ENCODE measurements at regions not wholly inside any gene's neighbourhood (a gene's known extent, or its start where the extent isn't known, plus 50 kb on each side); places are given as distances from the start of the nearest gene placed in this dataset.
"Not testable (repeated sequence)": the region's sequence is repeated elsewhere in the genome, so short reads cannot be mapped to it uniquely, and the experiment has no call there.

DNA sequence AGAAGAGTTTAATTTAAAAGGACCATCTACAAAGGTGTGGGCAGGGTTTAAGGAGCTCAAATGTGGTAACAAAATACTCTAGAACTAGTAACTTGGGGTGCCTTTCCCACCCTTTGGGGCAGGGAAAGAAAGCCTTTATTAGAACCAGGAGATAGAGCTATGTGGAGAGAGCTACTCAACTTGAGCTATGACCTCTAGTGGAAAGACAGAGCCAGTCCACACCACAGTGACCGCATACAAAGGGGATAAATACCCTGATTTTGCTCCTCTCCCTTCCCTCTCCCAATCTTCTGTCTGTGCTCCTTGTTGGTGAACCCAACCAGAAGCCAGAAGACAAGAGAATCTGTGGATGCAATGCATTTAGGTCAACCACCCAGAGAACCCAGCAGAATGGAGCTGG lies 54.4 kb upstream of the JAK1 start:
- DNase-seq (ENCODE audit: extremely low read depth, low read depth, low spot score): no peak

DNA sequence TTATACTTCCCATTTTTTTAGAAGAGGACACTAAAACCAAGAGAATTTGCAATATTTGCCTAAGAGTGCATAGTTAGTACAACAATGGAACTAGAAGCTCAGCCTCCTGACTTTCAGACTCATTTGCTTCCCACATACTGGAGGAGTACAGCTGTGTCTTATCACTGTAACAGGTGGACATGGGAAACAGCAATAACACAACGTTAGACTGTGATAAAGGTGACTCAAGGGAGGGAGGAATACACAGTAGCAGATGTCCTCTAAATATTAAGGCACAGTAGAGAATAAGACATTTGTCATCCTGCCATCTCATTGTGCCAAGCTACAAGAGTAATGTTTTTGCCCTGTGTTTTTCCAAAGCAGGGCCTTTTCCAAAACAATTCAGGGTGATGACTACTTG lies 55.4 kb upstream of the JAK1 start:
- DNase-seq (ENCODE audit: extremely low read depth, low read depth, low spot score): no peak

DNA sequence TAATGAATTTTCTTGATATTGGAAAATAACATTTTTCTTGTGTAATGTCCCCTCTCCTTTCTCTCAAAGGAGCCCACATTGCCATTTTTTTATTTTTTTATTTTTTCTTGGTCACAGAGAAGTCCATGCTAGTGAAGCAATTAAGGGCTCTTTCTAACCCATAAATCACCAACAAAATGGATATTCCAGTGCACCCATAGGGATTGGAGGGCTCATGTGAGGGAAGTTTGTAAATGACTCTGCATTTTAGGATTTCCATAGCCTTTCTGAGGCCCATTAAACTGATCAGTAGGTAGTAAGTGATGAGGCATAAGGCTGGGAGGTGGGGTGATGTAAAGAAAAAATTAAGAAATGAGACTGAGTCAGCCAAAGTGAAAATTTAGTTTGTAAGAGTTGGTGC lies 55.9 kb upstream of the JAK1 start:
- DNase-seq (ENCODE audit: extremely low read depth, low read depth, low spot score): no peak

DNA sequence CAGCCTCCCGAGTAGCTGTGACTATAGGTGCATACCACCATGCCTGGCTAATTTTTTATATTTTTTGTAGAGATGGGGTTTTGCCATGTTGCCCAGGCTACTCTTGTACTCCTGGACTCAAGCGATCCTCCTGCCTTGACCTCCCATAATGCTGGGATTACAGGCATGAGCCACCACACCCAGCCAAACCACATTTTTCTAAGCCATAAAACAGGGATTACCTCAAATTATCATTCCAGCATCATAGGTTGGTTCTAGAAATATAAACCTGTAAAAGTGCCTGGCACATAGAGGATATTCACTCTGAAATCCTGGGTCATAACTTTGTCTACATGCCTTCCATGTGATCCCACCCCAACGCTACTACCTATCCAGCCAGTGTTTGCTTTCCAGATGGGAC lies 59.4 kb upstream of the JAK1 start:
- DNase-seq (ENCODE audit: extremely low read depth, low read depth, low spot score): no peak

DNA sequence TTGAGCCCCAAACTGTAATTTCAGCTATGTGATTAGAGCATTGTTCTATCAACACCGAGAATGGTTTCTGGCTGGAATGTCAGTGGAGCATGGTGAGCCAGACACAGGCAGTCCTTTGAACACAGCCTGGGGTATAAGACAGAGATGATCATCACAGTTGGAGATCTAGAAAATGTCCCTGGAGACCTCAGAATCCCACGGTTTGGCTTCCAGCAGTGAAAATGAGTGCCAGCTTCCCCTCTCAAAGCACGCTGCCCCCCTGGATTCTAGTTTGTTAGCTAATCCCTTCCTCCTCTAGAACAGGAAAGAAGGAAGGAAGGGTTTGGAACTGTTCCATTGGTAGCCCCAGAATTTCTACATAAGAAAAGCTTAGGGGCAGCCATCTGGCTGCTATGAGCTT lies 59.9 kb upstream of the JAK1 start:
- no peak for DNase-seq (ENCODE audit: extremely low read depth, low read depth, low spot score)

DNA sequence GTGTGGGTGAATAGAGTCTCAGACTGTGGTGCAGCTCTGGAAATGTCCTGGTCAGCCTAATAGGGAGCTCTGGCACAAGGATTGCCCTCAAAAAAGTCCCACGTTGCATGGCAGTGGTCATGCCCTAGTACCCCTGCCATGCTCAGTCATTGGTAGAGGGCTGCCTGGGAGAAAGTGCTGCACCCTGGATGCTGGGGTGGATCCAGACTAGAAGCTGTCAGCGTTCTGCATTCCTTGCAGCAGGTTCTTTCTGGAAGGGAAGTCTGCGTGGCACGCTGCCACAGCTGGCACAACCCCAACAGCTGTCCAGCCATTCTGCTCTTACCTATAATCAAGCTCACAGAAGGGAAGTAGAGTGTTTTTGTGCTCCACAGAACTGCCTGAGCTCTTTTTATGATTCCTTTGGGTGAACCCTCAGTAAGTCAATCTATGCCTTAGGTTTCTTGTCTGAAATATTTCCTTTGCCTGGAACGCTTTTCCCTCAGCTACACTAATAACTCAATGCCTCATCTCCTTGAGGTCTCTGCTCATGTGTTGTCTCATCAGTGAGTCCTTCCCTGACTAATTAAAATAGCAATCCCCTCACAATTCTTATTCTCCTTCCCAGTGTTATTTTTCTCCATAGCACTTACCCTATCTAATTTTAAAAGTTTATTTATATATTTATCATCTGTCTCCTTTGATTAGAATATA lies 61.5 kb upstream of the JAK1 start:
- no peak for DNase-seq (ENCODE audit: extremely low read depth, low read depth, low spot score)

DNA sequence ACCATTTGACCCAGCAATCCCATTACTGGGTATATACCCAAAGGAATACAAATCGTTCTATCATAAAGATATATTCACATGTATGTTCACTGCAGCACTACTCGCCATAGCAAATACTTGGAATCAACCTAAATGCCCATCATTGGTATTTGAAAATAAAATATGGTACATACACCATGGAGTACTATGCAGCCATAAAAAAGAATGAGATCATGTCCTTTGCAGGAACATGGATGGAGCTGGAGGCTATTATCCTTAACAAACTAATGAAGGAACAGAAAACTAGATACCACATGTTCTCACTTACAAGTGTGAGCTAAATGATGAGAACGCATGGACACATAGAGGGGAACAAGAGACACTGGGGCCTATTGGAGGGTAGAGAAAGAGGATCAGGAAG lies 63.1 kb upstream of the JAK1 start:
- DNase-seq (ENCODE audit: extremely low read depth, low read depth, low spot score): not testable (repeated sequence)

DNA sequence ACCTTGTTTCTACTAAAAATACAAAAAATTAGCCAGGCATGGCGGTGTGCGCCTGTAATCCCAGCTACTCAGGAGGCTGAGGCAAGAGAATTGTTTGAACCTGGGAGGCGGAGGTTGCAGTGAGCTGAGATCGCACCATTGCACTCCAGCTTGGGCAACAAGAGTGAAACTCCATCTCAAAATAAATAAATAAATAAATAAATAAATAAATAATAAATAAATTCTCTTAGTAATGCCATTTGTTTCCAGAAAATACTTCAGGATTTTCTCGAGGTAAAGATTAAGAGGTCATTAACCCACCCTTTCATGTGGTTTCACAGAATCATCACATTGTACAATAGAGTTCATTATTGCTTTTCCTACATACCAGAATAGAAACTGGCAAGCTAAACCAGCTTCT lies 68.5 kb upstream of the JAK1 start:
- DNase-seq (ENCODE audit: extremely low read depth, low read depth, low spot score): not testable (repeated sequence)

DNA sequence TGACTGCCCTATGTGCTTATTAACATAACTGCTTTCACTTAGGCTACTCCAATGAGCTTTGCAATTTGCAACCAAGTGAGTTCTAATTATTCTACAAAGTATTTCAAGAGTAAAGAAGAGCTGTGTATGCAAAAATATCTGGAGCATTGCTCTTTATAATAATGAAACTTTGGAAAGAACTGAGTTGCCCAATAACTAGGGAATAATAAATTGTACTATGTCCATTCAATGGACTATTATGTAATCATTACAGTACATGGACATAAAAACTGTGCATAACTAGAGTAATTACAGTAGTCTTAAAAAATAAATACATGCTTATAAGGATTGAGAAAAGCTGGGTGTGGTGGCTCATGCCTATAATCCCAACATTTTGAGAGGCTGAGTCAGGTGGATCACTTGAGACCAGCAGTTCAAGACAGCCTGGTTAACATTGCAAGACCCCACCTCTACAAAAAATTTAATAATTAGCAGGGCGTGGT lies 70.3 kb upstream of the JAK1 start:
- no peak for DNase-seq (ENCODE audit: extremely low read depth, low read depth, low spot score)

DNA sequence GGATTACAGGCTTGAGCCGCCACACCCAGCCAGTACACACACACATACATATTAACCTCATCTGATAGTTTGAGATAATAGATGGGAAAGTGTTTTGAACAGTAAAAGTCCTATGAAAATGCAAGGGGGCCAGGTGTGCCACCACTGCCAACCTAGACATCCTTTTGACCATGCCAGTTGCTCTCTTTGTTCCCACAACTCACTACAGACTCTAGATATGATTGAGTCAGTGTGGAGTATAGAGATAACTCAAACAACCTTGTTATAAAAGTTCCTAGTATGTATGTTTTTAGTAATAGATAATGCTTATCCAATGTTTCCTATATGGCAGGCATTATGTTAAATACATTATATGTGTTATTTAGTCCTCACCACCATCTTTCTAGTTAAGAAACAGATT lies 72.7 kb upstream of the JAK1 start:
- no peak for DNase-seq (ENCODE audit: extremely low read depth, low read depth, low spot score)

DNA sequence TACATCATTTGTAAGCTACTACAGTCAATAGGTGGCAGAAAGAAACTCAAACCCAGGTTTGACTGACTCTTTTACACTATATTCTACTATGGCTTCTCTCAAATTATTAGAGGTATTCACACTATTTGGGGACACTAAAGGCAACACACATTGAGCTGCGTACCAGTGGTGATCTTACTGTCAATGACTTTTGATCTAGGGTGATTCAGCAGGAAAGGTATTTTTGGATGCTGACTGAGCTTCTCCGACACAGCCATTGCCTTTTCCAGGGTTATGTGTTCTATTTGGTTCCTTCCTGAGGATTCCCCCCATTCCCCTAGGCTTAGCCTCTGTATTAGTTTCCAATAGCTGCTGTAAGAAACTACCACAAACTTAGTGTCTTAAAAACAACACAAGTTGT lies 73.2 kb upstream of the JAK1 start:
- no peak for DNase-seq (ENCODE audit: extremely low read depth, low read depth, low spot score)

DNA sequence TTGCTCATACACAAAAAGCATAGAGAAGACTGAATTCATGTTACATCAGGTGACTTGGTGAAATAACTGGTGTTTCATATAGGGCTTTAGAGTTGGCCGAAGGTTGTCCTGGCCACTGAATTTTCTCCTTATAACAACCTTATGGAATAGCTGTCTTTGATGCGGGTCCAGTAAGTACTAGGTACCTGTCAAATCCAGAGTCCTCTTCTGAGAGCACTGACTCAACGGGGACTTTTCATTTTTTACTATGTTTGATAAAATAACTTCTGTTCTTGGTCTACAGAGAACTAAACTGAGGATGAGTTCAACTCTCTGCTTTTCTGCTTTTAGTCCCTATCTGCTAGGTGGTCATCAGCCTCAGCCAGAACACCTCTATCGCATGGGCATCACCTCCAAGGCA lies 76.1 kb upstream of the JAK1 start:
- no peak for DNase-seq (ENCODE audit: extremely low read depth, low read depth, low spot score)

DNA sequence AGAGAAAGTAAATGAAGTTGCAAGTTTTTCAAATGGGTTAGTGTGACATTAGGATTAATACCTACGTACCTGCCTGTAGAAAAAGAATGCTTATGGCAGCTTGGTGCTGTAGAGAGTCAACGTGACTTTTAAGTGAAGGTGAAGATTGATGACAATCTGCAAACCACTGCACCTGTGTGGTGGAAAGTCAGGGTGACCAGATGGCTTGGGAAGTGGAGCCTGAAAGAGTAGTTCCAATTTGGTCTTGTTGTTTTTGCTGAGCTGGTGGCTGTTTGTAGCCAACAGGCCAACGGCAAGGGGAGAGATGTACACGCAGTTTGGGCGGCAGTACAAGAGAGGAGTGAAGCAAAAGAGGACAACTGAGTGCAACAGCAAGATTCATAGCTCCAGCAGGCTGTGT lies 78.1 kb upstream of the JAK1 start:
- no peak for DNase-seq (ENCODE audit: extremely low read depth, low read depth, low spot score)

DNA sequence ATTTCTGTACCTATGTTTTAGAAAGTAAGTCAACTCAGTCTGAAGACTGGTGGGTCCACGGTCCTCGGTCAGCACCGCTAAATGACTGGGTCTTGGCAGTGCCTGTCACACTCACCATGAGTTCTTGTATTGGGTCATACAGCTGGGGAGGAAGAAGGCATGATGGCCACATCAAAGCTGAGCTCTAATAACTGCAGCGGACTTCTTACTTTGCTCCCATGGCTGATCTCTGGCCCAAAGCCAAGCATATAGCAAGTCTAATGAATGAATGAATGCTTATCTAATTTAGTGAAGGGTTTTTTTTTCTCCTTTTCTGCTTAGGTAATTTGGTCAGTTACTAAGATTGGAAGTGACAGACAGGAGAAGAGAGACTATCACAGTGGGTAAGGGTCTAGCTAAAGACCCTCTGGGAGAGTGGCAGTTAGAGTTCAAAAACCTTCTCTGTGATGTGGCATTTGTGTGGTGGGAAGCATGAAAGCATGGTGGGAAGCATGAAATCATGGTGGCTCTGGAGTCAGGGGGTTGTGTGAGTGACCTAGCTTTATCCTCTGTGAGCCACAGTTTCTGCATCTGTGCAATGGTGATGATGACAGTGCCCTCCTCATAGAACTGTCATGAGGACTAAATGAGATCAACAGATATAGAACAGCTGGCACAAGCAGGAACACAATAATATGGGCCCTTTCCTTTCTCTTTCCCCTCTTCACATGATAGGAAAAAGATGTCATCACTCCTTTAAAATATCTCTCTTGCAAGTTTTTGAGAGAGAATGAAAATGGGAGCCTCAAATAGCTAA lies 78.9 kb upstream of the JAK1 start:
- no peak for DNase-seq (ENCODE audit: extremely low read depth, low read depth, low spot score)

DNA sequence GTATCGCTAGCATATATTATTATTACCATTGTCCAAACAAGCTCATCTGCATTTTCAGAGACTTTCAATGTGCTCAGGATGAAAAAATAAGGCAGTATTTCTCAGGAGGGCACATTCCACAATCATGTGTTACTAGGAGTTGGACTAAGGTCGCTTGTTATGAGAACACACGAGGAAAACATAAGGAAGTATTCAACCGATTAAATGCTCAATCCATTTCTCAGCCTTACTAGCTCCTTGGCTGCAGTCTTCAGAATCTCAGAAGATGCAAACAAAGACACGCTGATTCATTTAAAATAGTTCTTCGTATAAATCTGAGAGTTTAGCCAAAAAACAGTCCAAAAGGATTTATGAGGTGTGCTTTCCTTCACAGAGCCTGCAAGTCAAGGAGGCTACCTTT lies 82.0 kb upstream of the JAK1 start:
- no peak for DNase-seq (ENCODE audit: extremely low read depth, low read depth, low spot score)

DNA sequence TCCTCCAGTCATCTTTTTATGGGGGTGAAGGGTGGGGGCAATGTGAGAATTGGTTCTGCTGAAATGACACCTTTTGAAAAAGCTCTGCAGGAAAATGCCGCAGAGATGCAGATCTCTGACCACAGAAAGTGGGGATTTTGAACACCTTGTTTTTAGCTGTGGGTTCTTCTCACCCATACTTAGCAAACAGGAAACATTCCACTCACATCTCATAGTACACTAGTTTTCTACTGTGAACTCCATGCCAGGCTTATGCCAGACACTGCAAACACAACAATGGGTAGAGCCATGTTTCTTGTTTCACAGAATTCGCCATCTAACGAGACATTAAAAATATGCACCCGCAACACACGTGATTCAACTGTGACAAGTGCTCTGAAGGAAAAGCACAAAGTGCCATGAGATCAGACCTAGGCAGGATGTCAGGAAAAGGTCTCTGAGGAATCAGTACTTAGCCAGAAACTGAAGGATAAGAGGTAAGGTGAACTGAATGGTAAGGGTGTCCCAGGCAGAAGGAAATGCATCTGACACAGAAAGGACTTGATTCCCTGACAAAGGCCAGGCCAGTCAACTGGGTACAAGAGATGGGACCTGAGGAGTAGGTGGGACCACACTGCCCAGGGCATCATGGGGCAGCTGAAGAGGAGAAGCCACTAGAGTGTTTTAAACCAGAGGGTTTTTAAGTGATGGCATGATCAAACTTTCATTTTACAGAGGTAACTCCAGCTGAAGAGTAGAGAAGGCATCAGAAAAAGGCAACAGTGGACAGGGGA lies 83.8 kb upstream of the JAK1 start:
- DNase-seq (ENCODE audit: extremely low read depth, low read depth, low spot score): no peak

DNA sequence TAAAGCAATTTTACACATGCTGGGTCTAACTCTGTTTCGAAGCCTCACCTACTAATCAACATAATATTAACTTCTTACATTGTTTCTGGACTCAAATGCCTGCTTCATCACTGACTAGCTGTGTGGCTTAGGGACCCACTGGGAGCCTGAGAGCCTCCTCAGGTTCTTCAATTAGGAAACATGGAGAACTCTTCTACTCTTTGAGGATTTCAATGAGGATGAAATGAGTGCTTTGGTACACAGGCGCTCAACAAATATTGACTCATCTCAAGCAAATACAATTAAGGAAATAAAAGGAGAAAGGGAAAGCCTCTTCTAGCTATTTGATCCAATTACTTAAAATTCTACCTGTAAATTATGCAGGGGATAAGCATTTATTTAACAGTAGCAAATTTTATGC lies 84.4 kb upstream of the JAK1 start:
- DNase-seq (ENCODE audit: extremely low read depth, low read depth, low spot score): no peak

DNA sequence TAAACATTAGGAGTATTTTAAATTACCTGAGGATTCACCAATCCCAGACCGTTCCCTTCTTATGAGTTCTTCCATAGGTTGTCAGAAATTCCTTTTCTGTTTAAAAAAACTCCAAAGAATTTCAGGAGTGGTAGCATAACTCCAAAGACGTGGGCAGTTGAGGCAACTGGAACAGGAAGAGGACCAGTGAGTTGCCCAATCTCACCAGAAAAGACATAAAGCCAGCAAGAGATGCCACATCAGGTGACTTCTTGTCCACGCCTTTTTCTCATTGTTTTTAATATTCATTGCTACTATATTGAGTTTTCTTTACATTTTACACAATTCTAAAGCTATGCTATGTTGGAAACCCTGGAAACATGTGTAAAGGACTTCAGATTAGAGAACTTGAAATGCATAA lies 88.1 kb upstream of the JAK1 start:
- DNase-seq (ENCODE audit: extremely low read depth, low read depth, low spot score): no peak

DNA sequence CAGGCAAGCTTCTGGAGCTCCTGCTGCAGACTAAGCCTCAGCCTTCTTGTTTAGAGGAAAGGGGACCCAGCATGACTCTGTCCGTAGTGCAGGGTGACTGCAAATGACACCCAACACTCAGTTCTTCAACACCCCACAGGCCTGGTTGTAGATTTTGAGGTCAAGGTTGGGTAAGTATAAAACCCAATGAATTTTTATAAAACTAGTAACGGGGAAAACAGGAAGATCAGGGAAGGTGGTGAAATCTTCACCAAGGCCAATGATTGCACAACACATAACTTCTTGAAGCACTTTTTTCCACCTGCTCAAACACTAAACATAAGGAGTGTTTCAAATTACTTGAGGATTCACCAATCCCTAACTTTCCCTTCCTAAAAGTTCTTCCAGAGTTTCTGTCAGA lies 89.4 kb upstream of the JAK1 start:
- no peak for DNase-seq (ENCODE audit: extremely low read depth, low read depth, low spot score)

DNA sequence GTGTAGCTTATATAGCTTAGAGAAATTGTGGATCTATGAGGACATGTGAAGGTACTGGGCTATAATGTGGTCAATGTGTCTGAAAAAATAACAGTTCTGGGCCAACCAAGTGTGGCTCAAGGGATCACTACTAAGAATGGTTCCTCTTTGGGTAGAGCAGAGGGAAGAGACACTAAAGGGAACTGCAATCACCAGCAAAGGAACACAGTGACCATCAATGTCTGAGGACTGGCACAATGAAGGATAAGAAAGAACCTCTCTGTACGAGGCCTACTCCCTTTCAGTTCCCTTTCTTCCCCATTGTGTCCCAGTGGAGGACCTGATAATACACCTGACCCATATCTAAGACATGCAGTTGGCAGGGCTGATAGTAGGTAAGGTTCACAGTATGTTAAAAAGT lies 89.9 kb upstream of the JAK1 start:
- no peak for DNase-seq (ENCODE audit: extremely low read depth, low read depth, low spot score)

DNA sequence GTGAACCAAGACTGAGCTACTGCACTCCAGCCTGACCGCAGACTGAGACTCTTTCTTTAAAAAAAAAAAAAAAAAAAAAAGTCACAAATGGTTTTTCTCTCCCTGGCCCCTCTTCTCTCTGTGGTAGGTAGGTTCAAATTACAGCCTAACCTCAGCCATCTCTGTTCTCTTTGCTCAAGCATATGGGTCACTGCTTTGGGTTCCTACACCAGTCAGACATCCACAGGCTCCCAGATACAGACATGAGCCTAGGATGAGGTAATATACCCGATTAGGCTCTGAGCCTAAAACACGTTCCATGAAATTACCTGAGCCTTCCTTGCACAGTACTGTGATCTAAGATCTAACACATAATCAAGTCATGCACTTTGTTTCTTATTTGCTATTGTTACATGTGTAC lies 90.5 kb upstream of the JAK1 start:
- no peak for DNase-seq (ENCODE audit: extremely low read depth, low read depth, low spot score)

Data from glomerular endothelial cell (primary cell).